ENCODE measurements at regions not wholly inside any gene's neighbourhood (a gene's known extent, or its start where the extent isn't known, plus 50 kb on each side); places are given as distances from the start of the nearest gene placed in this dataset.

- DNase-seq (ENCODE audit: low spot score) (no peak), ATAC-seq (ENCODE audit: low FRiP score) (no peak)
- TF ChIP-seq, protein P1, sequence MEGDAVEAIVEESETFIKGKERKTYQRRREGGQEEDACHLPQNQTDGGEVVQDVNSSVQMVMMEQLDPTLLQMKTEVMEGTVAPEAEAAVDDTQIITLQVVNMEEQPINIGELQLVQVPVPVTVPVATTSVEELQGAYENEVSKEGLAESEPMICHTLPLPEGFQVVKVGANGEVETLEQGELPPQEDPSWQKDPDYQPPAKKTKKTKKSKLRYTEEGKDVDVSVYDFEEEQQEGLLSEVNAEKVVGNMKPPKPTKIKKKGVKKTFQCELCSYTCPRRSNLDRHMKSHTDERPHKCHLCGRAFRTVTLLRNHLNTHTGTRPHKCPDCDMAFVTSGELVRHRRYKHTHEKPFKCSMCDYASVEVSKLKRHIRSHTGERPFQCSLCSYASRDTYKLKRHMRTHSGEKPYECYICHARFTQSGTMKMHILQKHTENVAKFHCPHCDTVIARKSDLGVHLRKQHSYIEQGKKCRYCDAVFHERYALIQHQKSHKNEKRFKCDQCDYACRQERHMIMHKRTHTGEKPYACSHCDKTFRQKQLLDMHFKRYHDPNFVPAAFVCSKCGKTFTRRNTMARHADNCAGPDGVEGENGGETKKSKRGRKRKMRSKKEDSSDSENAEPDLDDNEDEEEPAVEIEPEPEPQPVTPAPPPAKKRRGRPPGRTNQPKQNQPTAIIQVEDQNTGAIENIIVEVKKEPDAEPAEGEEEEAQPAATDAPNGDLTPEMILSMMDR (IDR thresholded peaks at IDR 0.05), result no peak
Observed at GRCh38 chr1:147466543-147466942, 74.8 kb upstream of the BCL9 start.

DNA sequence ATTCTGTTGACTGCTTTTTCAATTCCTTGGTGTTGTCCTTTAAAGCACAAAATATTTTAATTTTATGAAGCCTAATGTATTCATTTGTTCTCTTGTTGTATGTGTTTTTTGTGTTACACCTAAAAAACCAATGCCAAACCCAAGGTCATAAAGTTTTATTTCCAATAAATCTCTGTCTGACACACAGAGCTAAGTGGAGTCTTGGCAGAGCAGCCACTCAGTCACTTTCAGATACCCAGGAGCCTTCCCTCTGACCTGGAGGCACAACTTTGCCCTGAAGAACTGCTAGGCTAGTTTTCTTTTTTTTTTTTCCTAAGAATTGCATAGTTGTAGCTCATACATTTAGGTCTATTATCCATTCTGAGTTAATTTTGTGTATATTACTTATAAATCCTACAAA lies 71.2 kb upstream of the BCL9 start:
- no peak for DNase-seq (ENCODE audit: low spot score)
- TF ChIP-seq, protein P1 (IDR thresholded peaks at IDR 0.05), result no peak

DNA sequence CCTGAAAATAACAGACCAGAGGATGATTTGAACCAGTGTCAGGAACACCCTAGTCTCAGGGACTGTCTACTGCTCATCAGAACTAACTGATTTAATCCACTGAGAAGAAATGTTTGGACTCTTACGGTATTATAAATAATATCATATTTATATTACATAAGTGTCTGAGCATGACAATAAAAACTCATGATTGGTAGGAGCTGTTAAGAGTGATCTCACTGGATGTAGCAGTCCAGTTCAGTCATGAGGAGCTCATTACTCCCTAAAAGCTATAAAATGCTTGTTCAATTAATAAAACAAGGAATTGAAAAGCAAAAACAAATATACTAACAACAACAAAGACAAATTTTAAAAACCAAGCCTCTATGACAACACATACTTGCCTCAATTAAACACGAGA lies 68.8 kb upstream of the BCL9 start:
- ATAC-seq (ENCODE audit: low FRiP score), result no peak
- TF ChIP-seq, protein P1 (IDR thresholded peaks at IDR 0.05), result no peak
- DNase-seq (ENCODE audit: low spot score), result no peak

More for the DNA sequence above, 71.2 kb upstream of the BCL9 start:
- no peak for ATAC-seq (ENCODE audit: low FRiP score)

DNA sequence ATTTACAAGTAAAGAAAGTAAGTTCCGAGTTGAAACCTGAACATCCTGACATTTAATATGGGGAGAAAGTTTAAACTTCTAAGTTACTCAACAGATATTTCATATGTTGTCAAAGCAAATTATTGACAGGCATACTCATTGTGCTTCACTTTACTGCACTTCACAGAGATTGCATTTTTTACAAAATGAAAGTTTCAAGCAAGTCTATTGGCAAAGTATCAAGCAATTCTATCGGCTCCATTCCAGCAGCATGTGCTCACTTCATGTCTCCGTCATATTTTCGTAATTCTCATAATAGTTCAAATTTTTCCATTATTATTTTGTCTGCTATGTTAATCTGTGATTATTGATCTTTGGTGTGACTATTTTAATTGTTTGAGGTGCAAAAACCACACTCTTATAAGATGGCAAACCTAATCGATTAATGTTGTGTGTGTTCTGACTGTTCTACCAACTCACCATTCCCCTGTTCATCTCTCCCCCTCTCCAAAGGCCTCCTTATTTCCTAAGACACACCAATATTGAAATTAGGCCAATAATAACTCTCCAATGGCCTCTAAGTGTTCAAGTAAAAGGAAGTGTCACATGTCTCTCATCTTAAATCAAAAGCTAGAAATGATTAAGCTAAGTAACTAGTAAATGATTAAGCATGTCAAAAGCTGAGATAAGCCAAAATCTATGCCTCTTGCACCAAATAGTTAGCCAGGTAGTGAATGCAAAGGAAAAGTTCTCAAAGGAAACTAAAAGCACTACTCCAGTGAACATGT lies 68.2 kb upstream of the BCL9 start:
- DNase-seq (ENCODE audit: low spot score) (no peak), ATAC-seq (ENCODE audit: low FRiP score) (no peak)
- TF ChIP-seq, protein P1 (IDR thresholded peaks at IDR 0.05), result no peak

GRCh38 chr1:147473733-147474049 lies 67.6 kb upstream of the BCL9 start:
- no peak for ATAC-seq (ENCODE audit: low FRiP score)
- DNase-seq (ENCODE audit: low spot score), result no peak
- TF ChIP-seq, protein P1 (IDR thresholded peaks at IDR 0.05), result no peak

DNA sequence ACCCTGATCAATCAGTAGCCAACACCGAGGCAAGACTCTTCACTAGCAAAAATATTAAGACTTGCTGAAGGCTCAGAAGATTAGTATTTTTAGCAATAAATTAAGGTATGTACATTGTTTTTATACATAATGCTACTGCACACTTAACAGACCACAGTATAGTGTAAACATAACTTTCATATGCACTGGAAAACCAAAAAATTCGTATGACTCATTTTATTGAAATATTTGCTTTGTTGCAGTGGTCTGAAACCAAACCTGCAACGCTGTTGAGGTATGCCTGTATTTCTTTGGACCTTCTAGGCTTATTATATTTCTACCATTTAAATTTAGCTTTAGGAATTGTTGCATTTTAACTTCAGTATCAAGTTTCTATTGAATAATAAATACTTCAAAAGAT lies 65.8 kb upstream of the BCL9 start:
- ATAC-seq (ENCODE audit: low FRiP score) (no peak), DNase-seq (ENCODE audit: low spot score) (no peak)
- TF ChIP-seq, protein P1 (IDR thresholded peaks at IDR 0.05), result no peak

DNA sequence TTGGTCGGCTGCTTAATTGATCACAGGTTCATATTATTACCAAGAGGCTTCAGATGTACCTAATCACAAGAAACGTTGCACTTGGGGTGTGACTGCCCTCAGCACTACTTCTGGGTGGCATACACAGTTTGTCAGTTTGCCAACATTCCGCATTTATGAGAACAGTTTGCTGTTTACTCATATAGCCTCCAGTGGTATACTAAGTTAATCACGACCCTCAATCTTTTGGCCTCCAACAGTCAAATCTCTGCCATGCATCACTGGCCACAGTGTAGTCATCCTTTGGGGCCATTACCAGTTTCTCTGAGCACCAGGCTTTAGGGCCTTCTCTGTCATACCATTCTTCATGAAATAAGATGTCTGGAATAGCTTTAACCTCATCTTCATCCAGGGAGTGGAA lies 62.8 kb upstream of the BCL9 start:
- TF ChIP-seq, protein P1 (IDR thresholded peaks at IDR 0.05), result no peak
- ATAC-seq (ENCODE audit: low FRiP score) (no peak), DNase-seq (ENCODE audit: low spot score) (no peak)

All from omental fat pad (tissue), 3 donors.